ENCODE measurements at regions not wholly inside any gene's neighbourhood (a gene's known extent, or its start where the extent isn't known, plus 50 kb on each side); places are given as distances from the start of the nearest gene placed in this dataset.

GRCh38 chr5:104312481-104312880, 749.9 kb upstream of the NUDT12 start:
- TF ChIP-seq POLR2A (IDR thresholded peaks at IDR 0.05; ENCODE audit: borderline replicate concordance, extremely low read depth, insufficient read depth, insufficient read length) (no peak), CTCF (IDR thresholded peaks at IDR 0.05 in 2 of 3, conservative IDR thresholded peaks at IDR 0.05 in 1 of 3; ENCODE audit: borderline replicate concordance in 1 of 3, insufficient read depth in 1 of 3, low read depth in 2 of 3, low read length in 2 of 3) (no peak), EZH2phosphoT487 (IDR thresholded peaks at IDR 0.05; ENCODE audit: borderline replicate concordance) (no peak), MAX (IDR thresholded peaks at IDR 0.05) (no peak), TCF7L2 (IDR thresholded peaks at IDR 0.05; ENCODE audit: borderline replicate concordance, extremely low read depth, insufficient read depth, insufficient read length) (no peak)

All from HCT116 (cell line).